Osteoblast (primary cell): ENCODE measurements at regions not wholly inside any gene's neighbourhood (a gene's known extent, or its start where the extent isn't known, plus 50 kb on each side); places are given as distances from the start of the nearest gene placed in this dataset.

Source experiments
- DNase-seq: peaks from one replicate; pipeline ENCODE4 v3.0.0; 2011; ENCODE audit warnings: low spot score, mixed read lengths; ENCODE audit not compliant: insufficient read length; ENCODE audit errors: missing footprints
- H2AFZ ChIP-seq: 2 replicates; pipeline ENCODE4 v1.6.0; 2011; ENCODE audit warnings: mild to moderate bottlenecking, low read length
- H3K27ac ChIP-seq: 2 replicates; pipeline ENCODE4 v1.5.1; 2011; ENCODE audit warnings: mild to moderate bottlenecking, low read depth, low read length, moderate library complexity
- H3K27me3 ChIP-seq: 2 replicates; pipeline ENCODE4 v1.6.0; 2012; ENCODE audit warnings: mild to moderate bottlenecking, control low read depth, inconsistent platforms, low read length, moderate library complexity; ENCODE audit not compliant: insufficient read depth
- H3K36me3 ChIP-seq: 2 replicates; pipeline ENCODE4 v1.5.1; 2011; ENCODE audit warnings: mild to moderate bottlenecking, low read length, control low read depth, moderate library complexity; ENCODE audit not compliant: insufficient read depth
- H3K4me1 ChIP-seq: 2 replicates; pipeline ENCODE4 v1.5.1; 2011; ENCODE audit warnings: mild to moderate bottlenecking, low read length, control low read depth, moderate library complexity; ENCODE audit not compliant: insufficient read depth
- H3K4me2 ChIP-seq: 2 replicates; pipeline ENCODE4 v1.6.0; 2011; ENCODE audit warnings: mild to moderate bottlenecking, low read length; ENCODE audit not compliant: insufficient read depth
- H3K4me3 ChIP-seq: fragments of 200-600 bp; sonication (generic); 3 replicates; pipeline ENCODE4 v1.5.1; 2012; ENCODE audit warnings: mild to moderate bottlenecking, low read length, inconsistent platforms; ENCODE audit not compliant: insufficient read depth
- H3K79me2 ChIP-seq: 2 replicates; pipeline ENCODE4 v1.6.0; 2012; ENCODE audit warnings: mild to moderate bottlenecking, low read length, control low read depth, inconsistent platforms; ENCODE audit not compliant: insufficient read depth
- H3K9me3 ChIP-seq: 2 replicates; pipeline ENCODE4 v1.5.1; 2011; ENCODE audit warnings: low read depth, low read length, control low read depth
- H4K20me1 ChIP-seq: 2 replicates; pipeline ENCODE4 v1.6.0; 2012; ENCODE audit warnings: mild to moderate bottlenecking, low read length, control low read depth; ENCODE audit not compliant: insufficient read depth
- TF ChIP-seq, protein P1 (sequence below): IDR thresholded peaks from 2 replicates; pipeline ENCODE4 v1.5.1; 2011; ENCODE audit warnings: mild to moderate bottlenecking, low read depth, low read length, moderate library complexity; ENCODE audit errors: extremely low read depth

GRCh38 chr12:17276196-17276595 lies 670.2 kb upstream of the LMO3 start:
- H4K20me1 ChIP-seq = no peaks in the 10 kb centered on the region
- no peaks in the 10 kb centered on the region for H3K79me2 ChIP-seq
- H3K36me3 ChIP-seq = no peaks in the 10 kb centered on the region
- no peak overlapping the region for H2AFZ ChIP-seq
- TF ChIP-seq, protein P1, sequence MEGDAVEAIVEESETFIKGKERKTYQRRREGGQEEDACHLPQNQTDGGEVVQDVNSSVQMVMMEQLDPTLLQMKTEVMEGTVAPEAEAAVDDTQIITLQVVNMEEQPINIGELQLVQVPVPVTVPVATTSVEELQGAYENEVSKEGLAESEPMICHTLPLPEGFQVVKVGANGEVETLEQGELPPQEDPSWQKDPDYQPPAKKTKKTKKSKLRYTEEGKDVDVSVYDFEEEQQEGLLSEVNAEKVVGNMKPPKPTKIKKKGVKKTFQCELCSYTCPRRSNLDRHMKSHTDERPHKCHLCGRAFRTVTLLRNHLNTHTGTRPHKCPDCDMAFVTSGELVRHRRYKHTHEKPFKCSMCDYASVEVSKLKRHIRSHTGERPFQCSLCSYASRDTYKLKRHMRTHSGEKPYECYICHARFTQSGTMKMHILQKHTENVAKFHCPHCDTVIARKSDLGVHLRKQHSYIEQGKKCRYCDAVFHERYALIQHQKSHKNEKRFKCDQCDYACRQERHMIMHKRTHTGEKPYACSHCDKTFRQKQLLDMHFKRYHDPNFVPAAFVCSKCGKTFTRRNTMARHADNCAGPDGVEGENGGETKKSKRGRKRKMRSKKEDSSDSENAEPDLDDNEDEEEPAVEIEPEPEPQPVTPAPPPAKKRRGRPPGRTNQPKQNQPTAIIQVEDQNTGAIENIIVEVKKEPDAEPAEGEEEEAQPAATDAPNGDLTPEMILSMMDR = no peak
- no peak overlapping the region for H3K4me3 ChIP-seq
- H3K4me2 ChIP-seq = no peak overlapping the region
- no peaks in the 10 kb centered on the region for H3K4me1 ChIP-seq
- no peaks in the 10 kb centered on the region for H3K9me3 ChIP-seq
- H3K27me3 ChIP-seq = no peaks in the 10 kb centered on the region
- DNase-seq = no peak
- H3K27ac ChIP-seq = no peak overlapping the region

GRCh38 chr12:17266856-17267255 lies 660.9 kb upstream of the LMO3 start:
- H3K27me3 ChIP-seq = no peaks in the 10 kb centered on the region
- H2AFZ ChIP-seq = no peak overlapping the region
- H3K36me3 ChIP-seq = no peaks in the 10 kb centered on the region
- no peak overlapping the region for H3K4me3 ChIP-seq
- no peak overlapping the region for H3K4me2 ChIP-seq
- no peaks in the 10 kb centered on the region for H3K4me1 ChIP-seq
- no peaks in the 10 kb centered on the region for H4K20me1 ChIP-seq
- H3K79me2 ChIP-seq = no peaks in the 10 kb centered on the region
- no peaks in the 10 kb centered on the region for H3K9me3 ChIP-seq
- no peak overlapping the region for H3K27ac ChIP-seq
- TF ChIP-seq, protein P1 = no peak
- no peak for DNase-seq

- Histone ChIP-seq H3K4me2 (no peak overlapping the region), H4K20me1 (no peaks in the 10 kb centered on the region), H3K27me3 (no peaks in the 10 kb centered on the region), H3K4me3 (no peak overlapping the region), H2AFZ (no peak overlapping the region), H3K27ac (no peak overlapping the region), H3K9me3 (no peaks in the 10 kb centered on the region), H3K79me2 (no peaks in the 10 kb centered on the region), H3K36me3 (no peaks in the 10 kb centered on the region), H3K4me1 (no peaks in the 10 kb centered on the region)
- DNase-seq = no peak
- TF ChIP-seq, protein P1 = no peak
Observed at GRCh38 chr12:17264603-17265002, 658.6 kb upstream of the LMO3 start.

DNA sequence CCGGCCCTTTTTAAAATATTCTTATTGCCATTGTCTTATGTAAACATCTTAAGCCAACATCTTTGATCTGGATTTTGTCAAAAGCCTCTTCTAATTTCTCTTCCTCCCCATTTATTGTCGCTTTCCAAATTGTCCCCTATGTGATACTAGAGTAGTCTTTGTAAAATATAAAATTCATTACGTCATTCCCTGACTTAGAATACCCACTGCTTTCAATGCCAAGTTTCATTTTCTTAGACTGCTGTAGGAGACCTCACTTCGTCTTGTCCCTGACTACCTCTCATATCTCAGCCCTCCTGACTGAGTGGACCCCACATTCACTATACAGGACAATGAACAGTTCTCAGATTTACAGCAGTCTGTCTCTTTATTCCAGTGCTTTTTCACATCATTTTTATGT lies 633.9 kb upstream of the LMO3 start:
- Histone ChIP-seq H3K36me3 (no peaks in the 10 kb centered on the region), H3K9me3 (no peaks in the 10 kb centered on the region), H3K27me3 (no peaks in the 10 kb centered on the region), H3K4me2 (no peak overlapping the region), H2AFZ (no peak overlapping the region), H3K79me2 (no peaks in the 10 kb centered on the region), H3K4me3 (no peak overlapping the region), H3K27ac (no peak overlapping the region), H4K20me1 (no peaks in the 10 kb centered on the region), H3K4me1 (no peaks in the 10 kb centered on the region)
- DNase-seq = no peak
- TF ChIP-seq, protein P1 = no peak
